Smooth muscle cell (in vitro differentiated cells): ENCODE measurements at regions not wholly inside any gene's neighbourhood (a gene's known extent, or its start where the extent isn't known, plus 50 kb on each side); places are given as distances from the start of the nearest gene placed in this dataset.

Experiments
- DNase-seq: peaks from one replicate; lab custom pipeline; 2025; ENCODE audit not compliant: unreplicated experiment; lab: John Stamatoyannopoulos, UW
- H2AFZ ChIP-seq: fragments of 200-600 bp; sonication (generic); 2 replicates; pipeline ENCODE4 v1.6.0; 2016; ENCODE audit warnings: antibody characterized with exemption, low read depth, mild to moderate bottlenecking
- H3F3A ChIP-seq: fragments of 200-600 bp; sonication (generic); 2 replicates; pipeline ENCODE4 v1.6.0; 2017; ENCODE audit warnings: antibody characterized with exemption, low read depth
- H3K27ac ChIP-seq: fragments of 200-600 bp; sonication (generic); 2 replicates; pipeline ENCODE4 v1.5.1; 2016; ENCODE audit warnings: low read depth, mild to moderate bottlenecking
- H3K27me3 ChIP-seq: fragments of 200-600 bp; sonication (generic); 2 replicates; pipeline ENCODE4 v1.6.1; 2016; ENCODE audit warnings: low read depth, mild to moderate bottlenecking
- H3K36me3 ChIP-seq: fragments of 200-600 bp; sonication (generic); 2 replicates; pipeline ENCODE4 v1.5.1; 2016; ENCODE audit warnings: low read depth
- H3K4me1 ChIP-seq: fragments of 200-600 bp; sonication (generic); 2 replicates; pipeline ENCODE4 v1.5.1; 2016; ENCODE audit warnings: low read depth
- H3K4me2 ChIP-seq: fragments of 200-600 bp; sonication (generic); 2 replicates; pipeline ENCODE4 v1.6.0; 2016; ENCODE audit warnings: mild to moderate bottlenecking
- H3K4me3 ChIP-seq: fragments of 200-600 bp; sonication (generic); 2 replicates; pipeline ENCODE4 v1.5.1; 2016; ENCODE audit warnings: mild to moderate bottlenecking
- H3K79me2 ChIP-seq: fragments of 200-600 bp; sonication (generic); 2 replicates; pipeline ENCODE4 v1.6.0; 2016; ENCODE audit warnings: low read depth, mild to moderate bottlenecking
- H3K9ac ChIP-seq: fragments of 200-600 bp; sonication (generic); 2 replicates; pipeline ENCODE4 v1.6.0; 2016; ENCODE audit warnings: low read depth
- H3K9me3 ChIP-seq: fragments of 200-600 bp; sonication (generic); replicated peaks from 2 replicates; pipeline ENCODE4 v1.5.1; 2016; ENCODE audit warnings: low read depth
- H4K20me1 ChIP-seq: fragments of 200-600 bp; sonication (generic); 2 replicates; pipeline ENCODE4 v1.6.0; 2016; ENCODE audit warnings: low read depth
- CTCF ChIP-seq: fragments of 200-600 bp; sonication (generic); IDR thresholded peaks from 2 replicates; pipeline ENCODE4 v1.5.1; 2017; ENCODE audit warnings: borderline replicate concordance, mild to moderate bottlenecking, antibody characterized with exemption; ENCODE audit not compliant: insufficient read depth, poor library complexity, severe bottlenecking
- WGBS: methylation state at CpG from one replicate; pipeline ENCODE4 v1.1.7; 2016; ENCODE audit warnings: low lambda C conversion rate; 5-methylcytosine and 5-hydroxymethylcytosine counted together

GRCh38 chr5:160923936-160924710 lies 72.1 kb upstream of the ATP10B start:
- Histone ChIP-seq H3F3A (no peaks in the 10 kb centered on the region), H3K27ac (no peak overlapping the region), H3K4me3 (no peak overlapping the region), H3K79me2 (no peaks in the 10 kb centered on the region), H3K27me3 (no peaks in the 10 kb centered on the region), H3K4me2 (no peak overlapping the region), H3K9me3 (no peaks in the 10 kb centered on the region), H3K4me1 (peaks cover 7% of the 10 kb centered on the region), H3K9ac (no peak overlapping the region), H4K20me1 (no peaks in the 10 kb centered on the region), H3K36me3 (no peaks in the 10 kb centered on the region), H2AFZ (no peak overlapping the region)
- no peak for TF ChIP-seq CTCF
- WGBS, result 82% methylated on average over 6 of the region's 6 CpGs
- DNase-seq, result no peak

GRCh38 chr5:160923411-160923810 lies 71.4 kb upstream of the ATP10B start:
- no peaks in the 10 kb centered on the region for H3F3A ChIP-seq
- TF ChIP-seq CTCF, result no peak
- H3K27ac ChIP-seq, result no peak overlapping the region
- peaks cover 7% of the 10 kb centered on the region for H3K4me1 ChIP-seq
- H2AFZ ChIP-seq, result no peak overlapping the region
- no peak overlapping the region for H3K4me2 ChIP-seq
- no peaks in the 10 kb centered on the region for H4K20me1 ChIP-seq
- no peak for DNase-seq
- no peaks in the 10 kb centered on the region for H3K27me3 ChIP-seq
- H3K79me2 ChIP-seq, result no peaks in the 10 kb centered on the region
- no peaks in the 10 kb centered on the region for H3K36me3 ChIP-seq
- H3K9me3 ChIP-seq, result no peaks in the 10 kb centered on the region
- no peak overlapping the region for H3K9ac ChIP-seq
- whole genome bisulfite sequencing, result 69% methylated on average over 7 of the region's 7 CpGs
- no peak overlapping the region for H3K4me3 ChIP-seq

- Histone ChIP-seq H3K27me3 (no peaks in the 10 kb centered on the region), H3K9ac (no peak overlapping the region), H3K9me3 (no peaks in the 10 kb centered on the region), H4K20me1 (no peaks in the 10 kb centered on the region), H3K4me1 (peaks cover 7% of the 10 kb centered on the region), H3K4me2 (no peak overlapping the region), H3F3A (no peaks in the 10 kb centered on the region), H3K4me3 (no peak overlapping the region), H2AFZ (no peak overlapping the region), H3K27ac (no peak overlapping the region), H3K79me2 (no peaks in the 10 kb centered on the region), H3K36me3 (no peaks in the 10 kb centered on the region)
- no peak for TF ChIP-seq CTCF
- no peak for DNase-seq
- 91% methylated on average over 2 of the region's 2 CpGs for WGBS
Observed at GRCh38 chr5:160922311-160922710, 70.3 kb upstream of the ATP10B start.
